HCT116 (cell line): ENCODE measurements at regions not wholly inside any gene's neighbourhood (a gene's known extent, or its start where the extent isn't known, plus 50 kb on each side); places are given as distances from the start of the nearest gene placed in this dataset.

Experiments
- EZH2 ChIP-seq: fragments of 200-600 bp; sonication (generic); IDR thresholded peaks from 2 replicates; pipeline ENCODE4 v1.6.1; 2017; ENCODE audit warnings: antibody characterized with exemption, mixed run types
- EZH2phosphoT487 ChIP-seq: fragments of 200-600 bp; IDR thresholded peaks from 2 replicates; pipeline ENCODE4 v1.6.1; 2018; ENCODE audit warnings: antibody characterized with exemption, borderline replicate concordance
- POLR2A ChIP-seq: IDR thresholded peaks from 2 replicates; pipeline ENCODE4 v1.7.0; 2011; ENCODE audit warnings: borderline replicate concordance; ENCODE audit not compliant: insufficient read depth, insufficient read length; ENCODE audit errors: extremely low read depth
- POLR2AphosphoS5 ChIP-seq: IDR thresholded peaks from 2 replicates; pipeline ENCODE4 v1.6.1; 2011; ENCODE audit warnings: mild to moderate bottlenecking, low read depth, low read length, moderate library complexity
- RAD21 ChIP-seq: IDR thresholded peaks from 2 replicates; pipeline ENCODE4 v1.6.1; 2012; ENCODE audit warnings: low read depth, mild to moderate bottlenecking
- TCF7L2 ChIP-seq: IDR thresholded peaks from 2 replicates; pipeline ENCODE4 v1.7.0; 2011; ENCODE audit warnings: borderline replicate concordance, inconsistent platforms; ENCODE audit not compliant: insufficient read depth, insufficient read length; ENCODE audit errors: extremely low read depth
- TF ChIP-seq, protein P1 (sequence below), 3 experiments: fragments of 200-600 bp in 1 of 3; sonication (generic) in 1 of 3; IDR thresholded peaks in 2 of 3; conservative IDR thresholded peaks in 1 of 3; 2 replicates each; pipeline ENCODE4 v1.5.1; 2012 to 2017; ENCODE audit warnings: low read depth in 2 of 3, low read length in 2 of 3, antibody characterized with exemption in 1 of 3, borderline replicate concordance in 1 of 3, control low read depth in 1 of 3, mild to moderate bottlenecking in 1 of 3, mixed read lengths in 1 of 3, mixed run types in 1 of 3, moderate library complexity in 1 of 3; ENCODE audit not compliant: insufficient read depth in 1 of 3
- TF ChIP-seq, protein P2 (sequence below): IDR thresholded peaks from 2 replicates; pipeline ENCODE4 v1.6.1; 2012

DNA sequence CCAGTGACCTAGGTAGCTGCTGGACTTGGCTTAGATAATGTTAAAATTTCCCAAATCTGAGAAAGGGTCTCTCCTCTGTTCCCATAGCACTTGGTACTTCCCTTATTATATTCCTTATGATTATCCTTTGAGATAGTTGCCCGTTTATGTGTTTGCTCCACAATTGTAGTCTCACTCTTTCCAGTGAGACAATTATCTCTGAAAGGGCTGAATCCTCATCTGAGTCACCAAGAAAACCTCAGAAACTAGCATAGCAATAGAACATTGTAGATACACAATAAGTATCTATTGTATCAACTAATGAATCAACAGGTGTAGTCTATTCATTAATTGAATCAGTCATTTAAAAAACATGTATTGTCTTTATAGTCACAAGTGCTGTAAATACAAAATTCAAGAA, 119.1 kb upstream of the FAR2 start:
- TF ChIP-seq, protein P1, sequence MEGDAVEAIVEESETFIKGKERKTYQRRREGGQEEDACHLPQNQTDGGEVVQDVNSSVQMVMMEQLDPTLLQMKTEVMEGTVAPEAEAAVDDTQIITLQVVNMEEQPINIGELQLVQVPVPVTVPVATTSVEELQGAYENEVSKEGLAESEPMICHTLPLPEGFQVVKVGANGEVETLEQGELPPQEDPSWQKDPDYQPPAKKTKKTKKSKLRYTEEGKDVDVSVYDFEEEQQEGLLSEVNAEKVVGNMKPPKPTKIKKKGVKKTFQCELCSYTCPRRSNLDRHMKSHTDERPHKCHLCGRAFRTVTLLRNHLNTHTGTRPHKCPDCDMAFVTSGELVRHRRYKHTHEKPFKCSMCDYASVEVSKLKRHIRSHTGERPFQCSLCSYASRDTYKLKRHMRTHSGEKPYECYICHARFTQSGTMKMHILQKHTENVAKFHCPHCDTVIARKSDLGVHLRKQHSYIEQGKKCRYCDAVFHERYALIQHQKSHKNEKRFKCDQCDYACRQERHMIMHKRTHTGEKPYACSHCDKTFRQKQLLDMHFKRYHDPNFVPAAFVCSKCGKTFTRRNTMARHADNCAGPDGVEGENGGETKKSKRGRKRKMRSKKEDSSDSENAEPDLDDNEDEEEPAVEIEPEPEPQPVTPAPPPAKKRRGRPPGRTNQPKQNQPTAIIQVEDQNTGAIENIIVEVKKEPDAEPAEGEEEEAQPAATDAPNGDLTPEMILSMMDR (IDR thresholded peaks at IDR 0.05 in 2 of 3, conservative IDR thresholded peaks at IDR 0.05 in 1 of 3; ENCODE audit: borderline replicate concordance in 1 of 3, insufficient read depth in 1 of 3, low read depth in 2 of 3, low read length in 2 of 3) = no peak
- TF ChIP-seq RAD21 (no peak), POLR2A (no peak), POLR2AphosphoS5 (no peak), EZH2 (no peak), EZH2phosphoT487 (no peak), TCF7L2 (no peak)
- TF ChIP-seq, protein P2, sequence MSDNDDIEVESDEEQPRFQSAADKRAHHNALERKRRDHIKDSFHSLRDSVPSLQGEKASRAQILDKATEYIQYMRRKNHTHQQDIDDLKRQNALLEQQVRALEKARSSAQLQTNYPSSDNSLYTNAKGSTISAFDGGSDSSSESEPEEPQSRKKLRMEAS = no peak
